HG03342 (cell line): ENCODE measurements at regions not wholly inside any gene's neighbourhood (a gene's known extent, or its start where the extent isn't known, plus 50 kb on each side); places are given as distances from the start of the nearest gene placed in this dataset.
"Not testable (repeated sequence)": the region's sequence is repeated elsewhere in the genome, so short reads cannot be mapped to it uniquely, and the experiment has no call there.

ENCODE experiments used
- ATAC-seq: cut with Tn5 transposase; IDR thresholded peaks from one replicate; pipeline ENCODE4 v1.9.1; 2021; ENCODE audit warnings: mild to moderate bottlenecking, moderate library complexity; ENCODE audit not compliant: unreplicated experiment

- no peak for ATAC-seq
Observed at GRCh38 chr3:81198216-81198615, 563.2 kb downstream of the GBE1 start.

- ATAC-seq = no peak
Observed at GRCh38 chr3:81197386-81197785, 564.1 kb downstream of the GBE1 start.

- ATAC-seq = no peak
Observed at GRCh38 chr3:81195478-81195877, 566.0 kb downstream of the GBE1 start.

GRCh38 chr3:81186412-81186811 is 575.0 kb downstream of the GBE1 start:
- ATAC-seq = no peak

- ATAC-seq = not testable (repeated sequence)
Observed at GRCh38 chr3:81182086-81182875, 579.2 kb downstream of the GBE1 start.

- no peak for ATAC-seq
Observed at GRCh38 chr3:81173514-81173913, 587.9 kb downstream of the GBE1 start.

GRCh38 chr3:81170298-81170697 is 591.1 kb downstream of the GBE1 start:
- ATAC-seq = no peak

GRCh38 chr3:81164806-81165205 is 596.6 kb downstream of the GBE1 start:
- no peak for ATAC-seq

- no peak for ATAC-seq
Observed at GRCh38 chr3:81161851-81162250, 599.6 kb downstream of the GBE1 start.

GRCh38 chr3:81161100-81161499 is 600.3 kb downstream of the GBE1 start:
- no peak for ATAC-seq

- no peak for ATAC-seq
Observed at GRCh38 chr3:81154611-81155143, 606.8 kb downstream of the GBE1 start.

- no peak for ATAC-seq
Observed at GRCh38 chr3:81152156-81152555, 609.3 kb downstream of the GBE1 start.

- ATAC-seq = no peak
Observed at GRCh38 chr3:81132995-81133394, 628.5 kb downstream of the GBE1 start.

- ATAC-seq = no peak
Observed at GRCh38 chr3:81105789-81106488, 655.5 kb downstream of the GBE1 start.

- no peak for ATAC-seq
Observed at GRCh38 chr3:81105206-81105605, 656.2 kb downstream of the GBE1 start.

- ATAC-seq = no peak
Observed at GRCh38 chr3:81097889-81098288, 663.6 kb downstream of the GBE1 start.

- no peak for ATAC-seq
Observed at GRCh38 chr3:81095956-81096355, 665.5 kb downstream of the GBE1 start.

- no peak for ATAC-seq
Observed at GRCh38 chr3:81094986-81095385, 666.5 kb downstream of the GBE1 start.

GRCh38 chr3:81087607-81088006 is 673.8 kb downstream of the GBE1 start:
- ATAC-seq = no peak

GRCh38 chr3:81086348-81086747 is 675.1 kb downstream of the GBE1 start:
- no peak for ATAC-seq

GRCh38 chr3:81080608-81081007 is 680.8 kb downstream of the GBE1 start:
- no peak for ATAC-seq

GRCh38 chr3:81072591-81072990 is 688.9 kb downstream of the GBE1 start:
- no peak for ATAC-seq
